NCI-H1694 (cell line): ENCODE measurements at regions not wholly inside any gene's neighbourhood (a gene's known extent, or its start where the extent isn't known, plus 50 kb on each side); places are given as distances from the start of the nearest gene placed in this dataset.

Experiments
- DNase-seq: peaks from one replicate; lab custom pipeline; 2025; lab: John Stamatoyannopoulos, UW

GRCh38 chr1:56417646-56418045, 161.7 kb downstream of the PLPP3 start:
- no peak for DNase-seq

GRCh38 chr1:56416495-56416894, 162.9 kb downstream of the PLPP3 start:
- no peak for DNase-seq

- DNase-seq: no peak
Observed at GRCh38 chr1:56415720-56416119, 163.6 kb downstream of the PLPP3 start.

- no peak for DNase-seq
Observed at GRCh38 chr1:56415258-56415657, 164.1 kb downstream of the PLPP3 start.

- DNase-seq: no peak
Observed at GRCh38 chr1:56414728-56415224, 164.6 kb downstream of the PLPP3 start.

GRCh38 chr1:56413671-56414199, 165.6 kb downstream of the PLPP3 start:
- no peak for DNase-seq

GRCh38 chr1:56411484-56412180, 167.7 kb downstream of the PLPP3 start:
- no peak for DNase-seq

GRCh38 chr1:56411021-56411420, 168.3 kb downstream of the PLPP3 start:
- no peak for DNase-seq

GRCh38 chr1:56410405-56410804, 169.0 kb downstream of the PLPP3 start:
- no peak for DNase-seq

GRCh38 chr1:56409112-56409691, 170.2 kb downstream of the PLPP3 start:
- DNase-seq: no peak

- DNase-seq: no peak
Observed at GRCh38 chr1:56406821-56407220, 172.5 kb downstream of the PLPP3 start.

- no peak for DNase-seq
Observed at GRCh38 chr1:56404561-56405030, 174.8 kb downstream of the PLPP3 start.

- no peak for DNase-seq
Observed at GRCh38 chr1:56404066-56404465, 175.3 kb downstream of the PLPP3 start.

GRCh38 chr1:56403321-56403720, 176.0 kb downstream of the PLPP3 start:
- DNase-seq: no peak

GRCh38 chr1:56401191-56401590, 178.2 kb downstream of the PLPP3 start:
- DNase-seq: no peak

- no peak for DNase-seq
Observed at GRCh38 chr1:56400526-56400925, 178.8 kb downstream of the PLPP3 start.

- DNase-seq: no peak
Observed at GRCh38 chr1:56399795-56400194, 179.6 kb downstream of the PLPP3 start.

GRCh38 chr1:56399326-56399725, 180.0 kb downstream of the PLPP3 start:
- no peak for DNase-seq

- DNase-seq: no peak
Observed at GRCh38 chr1:56397811-56398231, 181.5 kb downstream of the PLPP3 start.

- no peak for DNase-seq
Observed at GRCh38 chr1:56397409-56397808, 182.0 kb downstream of the PLPP3 start.

GRCh38 chr1:56396581-56396980, 182.8 kb downstream of the PLPP3 start:
- DNase-seq: no peak

GRCh38 chr1:56395776-56396175, 183.6 kb downstream of the PLPP3 start:
- DNase-seq: no peak

- no peak for DNase-seq
Observed at GRCh38 chr1:56394298-56394697, 185.1 kb downstream of the PLPP3 start.
